Erythroblast (primary cell): ENCODE measurements at regions not wholly inside any gene's neighbourhood (a gene's known extent, or its start where the extent isn't known, plus 50 kb on each side); places are given as distances from the start of the nearest gene placed in this dataset.
"Not testable (repeated sequence)": the region's sequence is repeated elsewhere in the genome, so short reads cannot be mapped to it uniquely, and the experiment has no call there.

Source experiments
- GATA1 ChIP-seq: IDR thresholded peaks from 2 replicates; pipeline ENCODE4 v1.6.1; 2011; ENCODE audit warnings: low read depth, mild to moderate bottlenecking, control low read depth, low read length, moderate library complexity
- POLR2A ChIP-seq: IDR thresholded peaks from 2 replicates; pipeline ENCODE4 v1.6.1; 2011; ENCODE audit warnings: mild to moderate bottlenecking, low read length

GRCh38 chr3:195658381-195659135 is 62.2 kb upstream of the MUC20 start:
- TF ChIP-seq POLR2A, GATA1: not testable (repeated sequence)
